Lung (tissue), 11 donors: ENCODE measurements at regions not wholly inside any gene's neighbourhood (a gene's known extent, or its start where the extent isn't known, plus 50 kb on each side); places are given as distances from the start of the nearest gene placed in this dataset.
A peak's percentile ranks its signal among the peaks of the same experiment; 100 is the strongest.
"Not testable (repeated sequence)": the region's sequence is repeated elsewhere in the genome, so short reads cannot be mapped to it uniquely, and the experiment has no call there.

Experiments
- ATAC-seq: fragments of 200-7000 bp; cut with Tn5 transposase; one replicate; pipeline ENCODE4 v1.9.1; 2020; ENCODE audit warnings: moderate number of reproducible peaks; ENCODE audit not compliant: insufficient read depth, low FRiP score
- DNase-seq, 3 donors: peaks; one replicate each; pipeline ENCODE4 v3.0.0-alpha.2; 2013 to 2017
- H3K27ac ChIP-seq, 2 donors: one replicate each; pipeline ENCODE4 v1.5.1; 2013; ENCODE audit warnings: mild to moderate bottlenecking in 2 of 2, moderate library complexity in 2 of 2, control low read depth in 1 of 2, inconsistent platforms in 1 of 2, low read depth in 1 of 2, low read length in 1 of 2
- H3K27me3 ChIP-seq, 3 donors: one replicate each; pipeline ENCODE4 v1.5.1; 2013; ENCODE audit warnings: low read length in 2 of 3; ENCODE audit not compliant: control insufficient read depth in 3 of 3, insufficient read depth in 3 of 3
- H3K36me3 ChIP-seq, 4 donors: one replicate each; pipeline ENCODE4 v1.5.1; 2013; ENCODE audit warnings: low read length in 4 of 4, mild to moderate bottlenecking in 1 of 4, moderate library complexity in 1 of 4; ENCODE audit not compliant: control insufficient read depth in 4 of 4, insufficient read depth in 4 of 4
- H3K4me1 ChIP-seq, 5 donors: one replicate each; pipeline ENCODE4 v1.5.1; 2013; ENCODE audit warnings: low read length in 5 of 5, mild to moderate bottlenecking in 2 of 5, moderate library complexity in 1 of 5; ENCODE audit not compliant: control insufficient read depth in 5 of 5, insufficient read depth in 5 of 5
- H3K4me3 ChIP-seq: one replicate; pipeline ENCODE4 v1.5.1; 2013; ENCODE audit warnings: mild to moderate bottlenecking, control low read depth, moderate library complexity
- H3K9ac ChIP-seq, 2 donors: one replicate each; pipeline ENCODE4 v1.5.1; 2013; ENCODE audit warnings: low read length in 2 of 2, control low read depth in 1 of 2; ENCODE audit not compliant: insufficient read depth in 1 of 2
- H3K9me3 ChIP-seq, 4 donors: one replicate each; pipeline ENCODE4 v1.5.1; 2013; ENCODE audit warnings: low read length in 3 of 4, mild to moderate bottlenecking in 1 of 4, moderate library complexity in 1 of 4; ENCODE audit not compliant: control insufficient read depth in 4 of 4, insufficient read depth in 3 of 4
- WGBS, 2 donors: extraction: QIAGEN DNeasy Blood & Tissue Kit; methylation state at CpG; one replicate each; pipeline ENCODE4 v1.1.7; 2013; 5-methylcytosine and 5-hydroxymethylcytosine counted together
- TF ChIP-seq, protein P1 (sequence below): IDR thresholded peaks from 2 replicates; pipeline ENCODE4 v1.5.1; 2012; ENCODE audit warnings: mild to moderate bottlenecking; ENCODE audit errors: control extremely low read depth, extremely low read depth
- donor health status: control.
- donor health status: control.
- donor health status: Bipolar disorder and iron deficiency.
- donor health status: healthy.
- donor health status: DM: yes; HTN: yes; CAD: no.

DNA sequence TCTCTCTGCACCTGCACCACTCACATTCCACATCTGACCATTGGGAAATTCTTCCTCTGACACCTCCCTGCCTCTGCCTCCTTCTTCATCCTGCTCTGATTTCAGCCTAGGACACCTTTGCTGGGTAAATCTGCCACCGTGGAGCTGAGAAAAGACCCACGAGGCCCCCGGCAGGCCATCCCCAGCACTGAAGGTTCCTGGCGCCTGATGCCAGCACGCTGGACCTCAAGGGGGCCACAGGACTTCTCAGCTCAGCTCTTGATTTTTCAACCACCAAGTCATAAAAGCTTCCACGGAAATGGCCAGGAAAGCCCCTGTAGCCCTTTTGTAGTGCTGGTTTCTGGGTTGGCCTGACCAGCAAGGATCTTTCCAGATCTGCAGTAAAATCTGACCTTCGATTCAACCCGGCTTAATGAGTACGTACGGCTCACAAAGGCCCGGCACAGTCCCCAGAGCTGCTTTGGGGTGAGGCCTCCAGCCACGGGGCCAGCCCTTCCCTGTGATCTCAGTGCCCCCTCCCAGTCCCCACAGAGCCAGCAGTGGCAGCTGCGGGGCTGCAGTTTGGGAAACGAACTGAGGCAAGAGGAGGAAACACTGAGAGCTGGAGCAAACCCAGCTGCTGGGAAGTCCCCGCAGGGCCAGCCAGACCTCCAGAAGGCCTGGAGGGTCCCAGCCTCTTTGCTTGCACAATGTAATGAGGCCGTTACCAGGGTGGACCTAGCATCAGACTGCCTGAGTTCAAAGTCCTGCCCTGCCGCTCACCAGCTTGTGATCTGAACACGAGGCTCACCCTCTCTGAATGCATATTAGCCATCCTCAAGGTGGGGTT is 157.5 kb downstream of the BMP7 start:
- TF ChIP-seq, protein P1, sequence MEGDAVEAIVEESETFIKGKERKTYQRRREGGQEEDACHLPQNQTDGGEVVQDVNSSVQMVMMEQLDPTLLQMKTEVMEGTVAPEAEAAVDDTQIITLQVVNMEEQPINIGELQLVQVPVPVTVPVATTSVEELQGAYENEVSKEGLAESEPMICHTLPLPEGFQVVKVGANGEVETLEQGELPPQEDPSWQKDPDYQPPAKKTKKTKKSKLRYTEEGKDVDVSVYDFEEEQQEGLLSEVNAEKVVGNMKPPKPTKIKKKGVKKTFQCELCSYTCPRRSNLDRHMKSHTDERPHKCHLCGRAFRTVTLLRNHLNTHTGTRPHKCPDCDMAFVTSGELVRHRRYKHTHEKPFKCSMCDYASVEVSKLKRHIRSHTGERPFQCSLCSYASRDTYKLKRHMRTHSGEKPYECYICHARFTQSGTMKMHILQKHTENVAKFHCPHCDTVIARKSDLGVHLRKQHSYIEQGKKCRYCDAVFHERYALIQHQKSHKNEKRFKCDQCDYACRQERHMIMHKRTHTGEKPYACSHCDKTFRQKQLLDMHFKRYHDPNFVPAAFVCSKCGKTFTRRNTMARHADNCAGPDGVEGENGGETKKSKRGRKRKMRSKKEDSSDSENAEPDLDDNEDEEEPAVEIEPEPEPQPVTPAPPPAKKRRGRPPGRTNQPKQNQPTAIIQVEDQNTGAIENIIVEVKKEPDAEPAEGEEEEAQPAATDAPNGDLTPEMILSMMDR: no peak
- H3K27me3 ChIP-seq: no peaks in the 10 kb centered on the region
- no peak for ATAC-seq
- DNase-seq: peak; percentile 77 to 81 (median 78)
- H3K9ac ChIP-seq: no peak overlapping the region
- H3K36me3 ChIP-seq: no peaks in the 10 kb centered on the region
- H3K4me1 ChIP-seq: peaks cover 0 to 11% (median 7%) of the 10 kb centered on the region in 5 donors
- no peaks in the 10 kb centered on the region for H3K9me3 ChIP-seq
- no peak overlapping the region for H3K4me3 ChIP-seq
- WGBS, 2 donors: 50 to 64% methylated on average over 18 of the region's 18 CpGs
- H3K27ac ChIP-seq: no peak overlapping the region

DNA sequence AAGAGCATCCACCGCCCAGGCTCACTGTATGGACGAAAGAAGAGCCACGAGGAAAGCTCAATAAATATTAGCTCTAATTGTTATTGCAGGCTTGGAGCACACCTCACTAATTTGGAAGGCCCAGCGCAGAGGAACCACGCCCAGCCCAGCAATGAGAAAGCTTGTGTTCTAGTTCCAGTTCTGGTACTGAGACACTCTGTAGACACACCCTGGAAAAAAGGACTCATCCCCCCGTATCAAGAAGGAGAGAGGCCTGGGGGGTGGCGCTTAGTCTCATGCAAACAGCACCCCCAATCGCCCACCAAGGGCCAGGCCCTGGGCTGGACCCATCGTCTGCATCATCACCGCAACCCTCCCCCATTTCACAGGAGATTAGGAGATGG is 156.9 kb downstream of the BMP7 start:
- H3K4me1 ChIP-seq: peaks cover 0 to 11% (median 7%) of the 10 kb centered on the region in 5 donors
- no peaks in the 10 kb centered on the region for H3K36me3 ChIP-seq
- no peak overlapping the region for H3K4me3 ChIP-seq
- TF ChIP-seq, protein P1: no peak
- DNase-seq: no peak
- H3K27me3 ChIP-seq: no peaks in the 10 kb centered on the region
- no peak for ATAC-seq
- no peak overlapping the region for H3K9ac ChIP-seq
- 78 to 87% methylated on average over 10 of the region's 10 CpGs for WGBS, 2 donors
- H3K27ac ChIP-seq: no peak overlapping the region
- peaks cover 0 to 1% (median 0%) of the 10 kb centered on the region in 4 donors for H3K9me3 ChIP-seq

DNA sequence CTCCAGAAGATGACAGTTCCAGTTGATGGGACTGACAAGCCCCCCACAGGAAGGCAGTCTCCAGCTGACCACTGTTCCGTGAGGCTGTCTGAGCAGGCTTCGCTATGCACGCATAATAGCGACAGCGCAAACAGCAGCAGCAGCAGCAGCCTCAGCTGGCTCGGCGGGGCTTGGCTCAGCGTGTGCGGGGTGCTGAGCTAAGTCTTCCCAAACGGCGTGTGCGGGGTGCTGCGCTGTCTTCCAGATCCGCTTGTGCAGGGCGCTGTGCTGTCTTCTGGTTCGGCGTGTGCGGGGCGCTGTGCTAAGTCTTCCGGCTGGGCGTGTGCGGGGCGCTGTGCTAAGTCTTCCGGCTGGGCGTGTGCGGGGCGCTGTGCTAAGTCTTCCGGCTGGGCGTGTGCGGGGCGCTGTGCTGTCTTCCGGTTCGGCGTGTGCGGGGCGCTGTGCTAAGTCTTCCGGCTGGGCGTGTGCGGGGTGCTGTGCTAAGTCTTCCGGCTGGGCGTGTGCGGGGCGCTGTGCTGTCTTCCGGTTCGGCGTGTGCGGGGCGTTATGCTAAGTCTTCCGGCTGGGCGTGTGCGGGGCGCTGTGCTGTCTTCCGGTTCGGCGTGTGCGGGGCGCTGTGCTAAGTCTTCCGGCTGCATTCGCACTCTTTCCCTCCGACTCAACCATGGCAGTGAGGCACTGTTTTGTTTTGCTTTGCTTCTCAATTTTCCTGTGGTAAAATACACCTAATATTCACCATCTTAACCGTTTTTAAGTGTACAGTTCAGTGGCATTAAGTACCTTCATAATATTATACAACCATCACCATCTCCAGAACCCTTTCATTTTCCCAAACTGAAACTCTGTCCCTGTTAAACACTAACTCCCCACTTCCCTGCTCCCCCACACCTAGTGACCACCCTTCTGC is 156.1 kb downstream of the BMP7 start:
- H3K36me3 ChIP-seq, H3K27ac ChIP-seq, DNase-seq, H3K9ac ChIP-seq, H3K27me3 ChIP-seq, ATAC-seq, H3K4me3 ChIP-seq, H3K9me3 ChIP-seq: not testable (repeated sequence)
- peaks cover 0 to 11% (median 7%) of the 10 kb centered on the region in 5 donors for H3K4me1 ChIP-seq
- WGBS, 2 donors: 93 to 95% methylated on average over 33 to 55 of the region's 61 CpGs

DNA sequence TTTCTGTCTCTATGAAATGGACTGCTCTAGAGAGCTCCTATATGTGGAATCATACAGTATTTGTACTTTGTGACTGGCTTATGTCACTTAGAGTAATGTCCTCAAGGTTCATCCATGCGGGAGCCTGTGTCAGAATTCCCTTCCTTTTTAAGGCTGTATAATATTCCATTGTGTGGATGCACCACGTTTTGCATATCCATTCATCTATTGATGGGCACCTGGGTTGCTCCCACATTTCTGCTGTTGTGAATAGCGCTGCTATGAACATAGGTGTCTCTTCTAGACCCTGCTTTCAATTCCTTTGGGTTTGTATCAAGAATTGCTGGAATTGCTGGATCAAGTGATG is 155.4 kb downstream of the BMP7 start:
- TF ChIP-seq, protein P1: no peak
- H3K9me3 ChIP-seq: peaks cover 0 to 2% (median 0%) of the 10 kb centered on the region in 4 donors
- 84 to 85% methylated on average over 3 of the region's 3 CpGs for WGBS, 2 donors
- no peak for ATAC-seq
- no peak overlapping the region for H3K27ac ChIP-seq
- H3K4me3 ChIP-seq: no peak overlapping the region
- no peak overlapping the region for H3K9ac ChIP-seq
- H3K27me3 ChIP-seq: no peaks in the 10 kb centered on the region
- peaks cover 0 to 11% (median 7%) of the 10 kb centered on the region in 5 donors for H3K4me1 ChIP-seq
- DNase-seq: no peak
- H3K36me3 ChIP-seq: no peaks in the 10 kb centered on the region
